ENCODE measurements at regions not wholly inside any gene's neighbourhood (a gene's known extent, or its start where the extent isn't known, plus 50 kb on each side); places are given as distances from the start of the nearest gene placed in this dataset.

- FAIRE-seq (no peak), DNase-seq (ENCODE audit: low read depth, low spot score) (no peak)
- Histone ChIP-seq H3K79me2 (ENCODE audit: control insufficient read depth, insufficient read depth, low read length) (no peaks in the 10 kb centered on the region), H3K9me1 (ENCODE audit: control insufficient read depth, extremely low read depth, insufficient read depth, low read length) (no peaks in the 10 kb centered on the region), H4K20me1 (ENCODE audit: control insufficient read depth, extremely low read depth, insufficient read depth, low read length) (no peaks in the 10 kb centered on the region), H3K4me2 (ENCODE audit: control insufficient read depth, extremely low read depth, insufficient read depth, low read depth, low read length) (no peak overlapping the region), H3K36me3 (ENCODE audit: control insufficient read depth in 2 of 2, extremely low read depth in 1 of 2, insufficient read depth in 2 of 2, low read length in 2 of 2) (no peaks in the 10 kb centered on the region), H3K27ac (ENCODE audit: control insufficient read depth, insufficient read depth, low read length) (no peak overlapping the region), H3K4me3 (ENCODE audit: control insufficient read depth in 2 of 3, extremely low read depth in 1 of 3, insufficient read depth in 2 of 3, low read depth in 1 of 3, low read length in 3 of 3) (no peak overlapping the region), H3K27me3 (ENCODE audit: control insufficient read depth, extremely low read depth, insufficient read depth, low read length) (no peaks in the 10 kb centered on the region), H3K9ac (ENCODE audit: control insufficient read depth, extremely low read depth, insufficient read depth, low read length) (no peak overlapping the region), H3K9me3 (ENCODE audit: control insufficient read depth, low read depth, low read length) (no peaks in the 10 kb centered on the region), H2AFZ (ENCODE audit: control insufficient read depth, low read length) (no peak overlapping the region), H3K4me1 (ENCODE audit: control insufficient read depth, extremely low read depth, insufficient read depth, low read length) (no peaks in the 10 kb centered on the region)
- dilution Hi-C loops (cut with MboI; ENCODE audit: extremely low pct_ligation_motif_present, low sequenced_read_pairs): no loop called here
- TF ChIP-seq CTCF (optimal IDR thresholded peaks at IDR 0.05 in 1 of 3, IDR thresholded peaks at IDR 0.05 in 1 of 3, conservative IDR thresholded peaks at IDR 0.05 in 1 of 3; ENCODE audit: extremely low read depth in 1 of 3, insufficient read depth in 2 of 3, low read length in 3 of 3) (no peak), EZH2 (IDR thresholded peaks at IDR 0.05; ENCODE audit: low read length) (no peak)
Measured at GRCh38 chr10:44154956-44155355, 229.9 kb downstream of the CXCL12 start.

GRCh38 chr10:44153918-44154670, 230.8 kb downstream of the CXCL12 start:
- no peak overlapping the region for H3K27ac ChIP-seq (ENCODE audit: control insufficient read depth, insufficient read depth, low read length)
- no peaks in the 10 kb centered on the region for H3K9me1 ChIP-seq (ENCODE audit: control insufficient read depth, extremely low read depth, insufficient read depth, low read length)
- H2AFZ ChIP-seq (ENCODE audit: control insufficient read depth, low read length): no peak overlapping the region
- no peaks in the 10 kb centered on the region for H3K4me1 ChIP-seq (ENCODE audit: control insufficient read depth, extremely low read depth, insufficient read depth, low read length)
- no peaks in the 10 kb centered on the region for H3K36me3 ChIP-seq (ENCODE audit: control insufficient read depth in 2 of 2, extremely low read depth in 1 of 2, insufficient read depth in 2 of 2, low read length in 2 of 2)
- FAIRE-seq (no peak), DNase-seq (ENCODE audit: low read depth, low spot score) (no peak)
- no peaks in the 10 kb centered on the region for H3K9me3 ChIP-seq (ENCODE audit: control insufficient read depth, low read depth, low read length)
- TF ChIP-seq CTCF (optimal IDR thresholded peaks at IDR 0.05 in 1 of 3, IDR thresholded peaks at IDR 0.05 in 1 of 3, conservative IDR thresholded peaks at IDR 0.05 in 1 of 3; ENCODE audit: extremely low read depth in 1 of 3, insufficient read depth in 2 of 3, low read length in 3 of 3) (no peak), EZH2 (IDR thresholded peaks at IDR 0.05; ENCODE audit: low read length) (no peak)
- H3K9ac ChIP-seq (ENCODE audit: control insufficient read depth, extremely low read depth, insufficient read depth, low read length): no peak overlapping the region
- no peaks in the 10 kb centered on the region for H4K20me1 ChIP-seq (ENCODE audit: control insufficient read depth, extremely low read depth, insufficient read depth, low read length)
- no peaks in the 10 kb centered on the region for H3K27me3 ChIP-seq (ENCODE audit: control insufficient read depth, extremely low read depth, insufficient read depth, low read length)
- no peak overlapping the region for H3K4me2 ChIP-seq (ENCODE audit: control insufficient read depth, extremely low read depth, insufficient read depth, low read depth, low read length)
- no peak overlapping the region for H3K4me3 ChIP-seq (ENCODE audit: control insufficient read depth in 2 of 3, extremely low read depth in 1 of 3, insufficient read depth in 2 of 3, low read depth in 1 of 3, low read length in 3 of 3)
- no peaks in the 10 kb centered on the region for H3K79me2 ChIP-seq (ENCODE audit: control insufficient read depth, insufficient read depth, low read length)
- dilution Hi-C loops (cut with MboI; ENCODE audit: extremely low pct_ligation_motif_present, low sequenced_read_pairs): no loop called here
